ENCODE measurements at regions not wholly inside any gene's neighbourhood (a gene's known extent, or its start where the extent isn't known, plus 50 kb on each side); places are given as distances from the start of the nearest gene placed in this dataset.

DNA sequence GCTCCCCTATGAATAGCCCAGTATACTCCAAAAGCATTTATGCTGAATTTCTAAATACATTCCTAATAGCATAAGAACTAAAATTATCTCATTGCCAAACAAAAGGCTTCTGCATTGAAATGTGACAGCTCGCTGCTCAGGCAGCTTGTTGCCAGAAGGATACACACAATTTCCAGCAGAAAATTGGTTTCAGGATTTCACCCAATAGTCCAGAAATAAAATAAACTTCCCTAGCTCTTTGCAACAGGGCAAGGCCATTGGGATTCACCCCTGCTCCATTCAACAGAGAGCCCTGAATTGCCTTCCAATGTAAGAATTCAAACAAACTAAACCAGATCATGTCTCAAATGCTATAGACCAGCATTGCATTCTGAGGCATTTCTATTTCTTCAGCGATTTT, 70.7 kb downstream of the RBM43 start:
- Histone ChIP-seq H3K9ac (ENCODE audit: insufficient read depth in 1 of 2, low read length in 2 of 2) (no peak overlapping the region), H3K27me3 (ENCODE audit: control insufficient read depth in 3 of 3, insufficient read depth in 3 of 3, low read length in 2 of 3) (no peaks in the 10 kb centered on the region), H3K9me3 (ENCODE audit: control insufficient read depth in 4 of 4, insufficient read depth in 3 of 4, low read length in 3 of 4) (no peaks in the 10 kb centered on the region), H3K27ac (ENCODE audit: low read depth in 1 of 2, low read length in 1 of 2) (no peak overlapping the region), H3K4me3 (no peak overlapping the region), H3K4me1 (ENCODE audit: control insufficient read depth in 5 of 5, insufficient read depth in 5 of 5, low read length in 5 of 5) (peaks cover 0 to 3% (median 0%) of the 10 kb centered on the region in 5 donors), H3K36me3 (ENCODE audit: control insufficient read depth in 4 of 4, insufficient read depth in 4 of 4, low read length in 4 of 4) (no peaks in the 10 kb centered on the region)
- WGBS, 2 donors: 78 to 89% methylated on average over 2 of the region's 2 CpGs
- ATAC-seq (ENCODE audit: insufficient read depth, low FRiP score): no peak
- DNase-seq: peak in 1 of 3 donors; percentile 29
- TF ChIP-seq, protein P1, sequence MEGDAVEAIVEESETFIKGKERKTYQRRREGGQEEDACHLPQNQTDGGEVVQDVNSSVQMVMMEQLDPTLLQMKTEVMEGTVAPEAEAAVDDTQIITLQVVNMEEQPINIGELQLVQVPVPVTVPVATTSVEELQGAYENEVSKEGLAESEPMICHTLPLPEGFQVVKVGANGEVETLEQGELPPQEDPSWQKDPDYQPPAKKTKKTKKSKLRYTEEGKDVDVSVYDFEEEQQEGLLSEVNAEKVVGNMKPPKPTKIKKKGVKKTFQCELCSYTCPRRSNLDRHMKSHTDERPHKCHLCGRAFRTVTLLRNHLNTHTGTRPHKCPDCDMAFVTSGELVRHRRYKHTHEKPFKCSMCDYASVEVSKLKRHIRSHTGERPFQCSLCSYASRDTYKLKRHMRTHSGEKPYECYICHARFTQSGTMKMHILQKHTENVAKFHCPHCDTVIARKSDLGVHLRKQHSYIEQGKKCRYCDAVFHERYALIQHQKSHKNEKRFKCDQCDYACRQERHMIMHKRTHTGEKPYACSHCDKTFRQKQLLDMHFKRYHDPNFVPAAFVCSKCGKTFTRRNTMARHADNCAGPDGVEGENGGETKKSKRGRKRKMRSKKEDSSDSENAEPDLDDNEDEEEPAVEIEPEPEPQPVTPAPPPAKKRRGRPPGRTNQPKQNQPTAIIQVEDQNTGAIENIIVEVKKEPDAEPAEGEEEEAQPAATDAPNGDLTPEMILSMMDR (IDR thresholded peaks at IDR 0.05; ENCODE audit: control extremely low read depth, extremely low read depth): no peak

DNA sequence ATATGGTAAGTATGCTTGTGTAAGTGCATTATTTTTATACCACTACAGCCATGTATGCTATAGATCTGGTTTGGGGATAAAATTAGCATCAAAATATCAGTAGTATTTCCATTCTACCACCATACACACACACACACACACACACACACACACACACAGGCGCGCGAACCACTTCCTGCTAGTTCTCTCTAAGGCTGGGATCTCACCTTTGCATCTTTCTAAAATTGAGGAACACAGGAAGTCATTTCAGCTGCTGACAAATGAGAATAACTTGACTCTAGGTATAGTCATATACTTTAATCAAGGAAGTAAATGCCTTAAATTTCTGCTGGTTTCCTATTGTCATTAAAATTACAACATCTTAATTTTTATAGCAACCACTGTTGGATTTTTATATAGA, 72.5 kb downstream of the RBM43 start:
- no peak for DNase-seq
- no peak for ATAC-seq (ENCODE audit: insufficient read depth, low FRiP score)

DNA sequence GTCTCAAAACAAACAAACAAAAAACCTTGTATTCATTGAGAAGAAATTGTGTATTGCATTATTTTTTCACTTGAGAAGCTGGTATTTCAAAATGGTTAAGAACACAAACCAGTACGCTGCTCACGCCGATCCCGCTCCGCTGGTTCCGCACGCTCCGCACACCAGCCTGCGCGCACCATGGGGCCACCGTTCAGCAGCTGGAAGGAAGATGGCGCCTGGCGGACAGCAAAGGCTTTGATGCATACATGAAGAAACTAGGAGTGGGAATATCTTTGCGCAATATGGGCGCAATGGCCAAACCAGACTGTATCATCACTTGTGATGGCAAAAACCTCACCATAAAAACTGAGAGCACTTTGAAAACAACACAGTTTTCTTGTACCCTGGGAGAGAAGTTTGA, 75.7 kb downstream of the RBM43 start:
- ATAC-seq (ENCODE audit: insufficient read depth, low FRiP score): no peak
- H3K27me3 ChIP-seq (ENCODE audit: control insufficient read depth in 3 of 3, insufficient read depth in 3 of 3, low read length in 2 of 3): no peaks in the 10 kb centered on the region
- no peak for DNase-seq
- H3K27ac ChIP-seq (ENCODE audit: low read depth in 1 of 2, low read length in 1 of 2): no peak overlapping the region
- TF ChIP-seq, protein P1 (IDR thresholded peaks at IDR 0.05; ENCODE audit: control extremely low read depth, extremely low read depth): no peak
- peaks cover 0 to 3% (median 0%) of the 10 kb centered on the region in 5 donors for H3K4me1 ChIP-seq (ENCODE audit: control insufficient read depth in 5 of 5, insufficient read depth in 5 of 5, low read length in 5 of 5)
- no peaks in the 10 kb centered on the region for H3K36me3 ChIP-seq (ENCODE audit: control insufficient read depth in 4 of 4, insufficient read depth in 4 of 4, low read length in 4 of 4)
- H3K9me3 ChIP-seq (ENCODE audit: control insufficient read depth in 4 of 4, insufficient read depth in 3 of 4, low read length in 3 of 4): no peaks in the 10 kb centered on the region
- no peak overlapping the region for H3K4me3 ChIP-seq
- WGBS, 2 donors: 97 to 98% methylated on average over 15 of the region's 15 CpGs
- H3K9ac ChIP-seq (ENCODE audit: insufficient read depth in 1 of 2, low read length in 2 of 2): no peak overlapping the region

More for the DNA sequence above, 72.5 kb downstream of the RBM43 start:
- H3K27me3 ChIP-seq (ENCODE audit: control insufficient read depth in 3 of 3, insufficient read depth in 3 of 3, low read length in 2 of 3): no peaks in the 10 kb centered on the region
- H3K9me3 ChIP-seq (ENCODE audit: control insufficient read depth in 4 of 4, insufficient read depth in 3 of 4, low read length in 3 of 4): no peaks in the 10 kb centered on the region
- TF ChIP-seq, protein P1 (IDR thresholded peaks at IDR 0.05; ENCODE audit: control extremely low read depth, extremely low read depth): no peak
- no peaks in the 10 kb centered on the region for H3K36me3 ChIP-seq (ENCODE audit: control insufficient read depth in 4 of 4, insufficient read depth in 4 of 4, low read length in 4 of 4)
- H3K27ac ChIP-seq (ENCODE audit: low read depth in 1 of 2, low read length in 1 of 2): no peak overlapping the region
- 17 to 33% methylated on average over 3 of the region's 3 CpGs for WGBS, 2 donors
- H3K9ac ChIP-seq (ENCODE audit: insufficient read depth in 1 of 2, low read length in 2 of 2): no peak overlapping the region
- H3K4me1 ChIP-seq (ENCODE audit: control insufficient read depth in 5 of 5, insufficient read depth in 5 of 5, low read length in 5 of 5): peaks cover 0 to 3% (median 0%) of the 10 kb centered on the region in 5 donors
- H3K4me3 ChIP-seq: no peak overlapping the region

Data from lung (tissue), 11 donors.